Transverse colon (tissue), 4 donors: ENCODE measurements at regions not wholly inside any gene's neighbourhood (a gene's known extent, or its start where the extent isn't known, plus 50 kb on each side); places are given as distances from the start of the nearest gene placed in this dataset.

Experiments used
- CTCF ChIP-seq, 5 experiments: fragments of 200-600 bp in 3 of 5; fragments of 450-650 bp in 2 of 5; sonication (generic) in 3 of 5; IDR thresholded peaks; 1 replicate in 2 of 5; 2 replicates in 3 of 5; pipeline ENCODE4 v1.5.1; 2016 to 2017; ENCODE audit warnings: antibody characterized with exemption in 5 of 5, inconsistent platforms in 3 of 5, mild to moderate bottlenecking in 2 of 5, moderate library complexity in 1 of 5
- EP300 ChIP-seq: sonication (generic); formaldehyde crosslinking; IDR thresholded peaks from one replicate; pipeline ENCODE4 v1.6.1; 2017; ENCODE audit warnings: antibody characterized with exemption, low read depth
- POLR2A ChIP-seq: fragments of 450-650 bp; IDR thresholded peaks from one replicate; pipeline ENCODE4 v1.6.1; 2016; ENCODE audit warnings: antibody characterized with exemption, mild to moderate bottlenecking, moderate library complexity
- POLR2AphosphoS5 ChIP-seq, 3 donors: sonication (generic); formaldehyde crosslinking; IDR thresholded peaks; one replicate each; pipeline ENCODE4 v1.6.1; 2016; ENCODE audit warnings: antibody characterized with exemption in 3 of 3

GRCh38 chr6:8325743-8326142, 109.6 kb downstream of the SLC35B3 start:
- TF ChIP-seq POLR2AphosphoS5 (IDR thresholded peaks at IDR 0.05) (no peak), CTCF (IDR thresholded peaks at IDR 0.05) (no peak), POLR2A (no peak), EP300 (no peak)
